HepG2 (cell line): ENCODE measurements at regions not wholly inside any gene's neighbourhood (a gene's known extent, or its start where the extent isn't known, plus 50 kb on each side); places are given as distances from the start of the nearest gene placed in this dataset.

Source experiments
- ATAC-seq: fragments of 200-7000 bp; cut with Tn5 transposase; 3 replicates; pipeline ENCODE4 v1.9.1; 2020; ENCODE audit warnings: mild to moderate bottlenecking, moderate library complexity
- BruUV-seq: library from RNA; stranded (reverse); fragments of 400-500 nt; replicated peaks from 2 replicates; lab custom pipeline; 2021; lab: Mats Ljungman, UMichigan
- CTCF ChIA-PET: fragments of 300-600 bp; formaldehyde crosslinking; extraction: SDS; loops from one replicate; lab custom pipeline; 2021; ENCODE audit warnings: low total read pairs, inconsistent platforms, low intra/inter-chr PET ratio; lab: Yijun Ruan, JAX
- POLR2A ChIA-PET: fragments of 350-600 bp; sonication (Branson Sonifier 250); formaldehyde crosslinking; loops from one replicate; lab custom pipeline; 2020; ENCODE audit warnings: antibody characterized with exemption, inconsistent platforms; lab: Yijun Ruan, JAX
- DNase-seq: peaks from one replicate; pipeline ENCODE4 v3.0.0-alpha.2; 2015; ENCODE audit warnings: low spot score
- FAIRE-seq: peaks from 3 replicates; lab custom pipeline; 2011; peaks lifted over from hg19 to GRCh38; lab: Jason Lieb, UNC
- H2AFZ ChIP-seq: one replicate; pipeline ENCODE4 v1.6.1; 2011; ENCODE audit warnings: low read length, inconsistent platforms
- H3K27ac ChIP-seq: fragments of 300-600 bp; 3 replicates; pipeline ENCODE4 v1.8.0; 2011; ENCODE audit warnings: mixed run types, mild to moderate bottlenecking, mixed read lengths, low read length, inconsistent platforms; ENCODE audit not compliant: insufficient read depth; ENCODE audit errors: extremely low read length
- H3K27me3 ChIP-seq, 2 experiments: fragments of 200-600 bp in 1 of 2; 2 replicates in 1 of 2; 3 replicates in 1 of 2; pipeline versions ENCODE4 v1.6.0 to v1.8.0; 2011; ENCODE audit warnings: low read length in 2 of 2, mild to moderate bottlenecking in 2 of 2, moderate library complexity in 2 of 2, inconsistent platforms in 1 of 2; ENCODE audit not compliant: insufficient read depth in 2 of 2, control insufficient read depth in 1 of 2
- H3K36me3 ChIP-seq, 2 experiments: fragments of 200-600 bp in 1 of 2; replicated peaks in 1 of 2; 2 replicates in 1 of 2; 3 replicates in 1 of 2; pipeline versions ENCODE4 v1.5.1 to v1.8.0; 2011; ENCODE audit warnings: low read length in 2 of 2, inconsistent platforms in 1 of 2; ENCODE audit not compliant: insufficient read depth in 2 of 2, control insufficient read depth in 1 of 2
- H3K4me1 ChIP-seq: 2 replicates; pipeline ENCODE4 v1.5.1; 2012; ENCODE audit warnings: low read length, inconsistent platforms; ENCODE audit not compliant: insufficient read depth
- H3K4me2 ChIP-seq: 2 replicates; pipeline ENCODE4 v1.6.0; 2011; ENCODE audit warnings: low read depth, low read length, inconsistent platforms
- H3K4me3 ChIP-seq, 3 experiments: fragments of 200-600 bp in 1 of 3; sonication (generic), shearing (Covaris generic) in 1 of 3; replicated peaks in 1 of 3; 2 replicates each; pipeline ENCODE4 v1.5.1; 2011 to 2016; ENCODE audit warnings: low read length in 3 of 3, inconsistent platforms in 2 of 3, low read depth in 2 of 3, mild to moderate bottlenecking in 2 of 3, control low read depth in 1 of 3, mixed read lengths in 1 of 3; ENCODE audit not compliant: insufficient read depth in 1 of 3
- H3K79me2 ChIP-seq: one replicate; pipeline ENCODE4 v1.6.1; 2011; ENCODE audit warnings: low read length, inconsistent platforms; ENCODE audit not compliant: insufficient read depth
- H3K9ac ChIP-seq: 2 replicates; pipeline ENCODE4 v1.6.0; 2011; ENCODE audit warnings: mild to moderate bottlenecking, low read depth, low read length, inconsistent platforms; ENCODE audit not compliant: insufficient read depth
- H3K9me3 ChIP-seq: 2 replicates; pipeline ENCODE4 v1.5.1; 2012; ENCODE audit warnings: mild to moderate bottlenecking, low read length
- H4K20me1 ChIP-seq: 2 replicates; pipeline ENCODE4 v1.6.0; 2011; ENCODE audit warnings: inconsistent platforms, mild to moderate bottlenecking, low read length, moderate library complexity; ENCODE audit not compliant: insufficient read depth
- ATM ChIP-seq: fragments of 450-650 bp; IDR thresholded peaks from 2 replicates; pipeline ENCODE4 v1.7.1; 2017; ENCODE audit warnings: mild to moderate bottlenecking, borderline replicate concordance
- DNMT3B ChIP-seq: conservative IDR thresholded peaks from 2 replicates; pipeline ENCODE4 v1.6.1; 2016; ENCODE audit warnings: missing biosample characterization, control low read depth
- FOSL2 ChIP-seq: sonication (generic); formaldehyde crosslinking; IDR thresholded peaks from 2 replicates; pipeline ENCODE4 v1.4.0; 2020; ENCODE audit warnings: missing genetic modification reagents
- GATA4 ChIP-seq: sonication (generic); IDR thresholded peaks from 2 replicates; pipeline ENCODE4 v1.6.1; 2016; ENCODE audit warnings: antibody characterized with exemption, low read depth, borderline replicate concordance
- MAFF ChIP-seq: IDR thresholded peaks from 2 replicates; pipeline ENCODE4 v1.6.1; 2011; ENCODE audit warnings: low read depth, low read length, improper control_type of control experiment
- MBNL3 ChIP-seq: fragments of 250-450 bp; sonication (Bioruptor Pico); conservative IDR thresholded peaks from 2 replicates; pipeline ENCODE4 v1.8.0; 2022; ENCODE audit warnings: mild to moderate bottlenecking, inconsistent platforms
- MED8 ChIP-seq: sonication (generic); formaldehyde crosslinking; IDR thresholded peaks from 2 replicates; pipeline ENCODE4 v1.8.1; 2023; ENCODE audit warnings: mild to moderate bottlenecking, missing genetic modification reagents; ENCODE audit not compliant: insufficient replicate concordance
- MLLT10 ChIP-seq: sonication (generic); formaldehyde crosslinking; IDR thresholded peaks from 2 replicates; pipeline ENCODE4 v1.4.0; 2020; ENCODE audit warnings: missing genetic modification reagents
- NFE2 ChIP-seq: sonication (generic); formaldehyde crosslinking; IDR thresholded peaks from 2 replicates; pipeline ENCODE4 v1.4.0; 2020; ENCODE audit warnings: missing genetic modification reagents
- NFE2L2 ChIP-seq: fragments of 150-350 bp; IDR thresholded peaks from 2 replicates; pipeline ENCODE4 v1.6.1; 2014; ENCODE audit warnings: low read length
- SOX13 ChIP-seq, 3 experiments: fragments of 450-650 bp in 1 of 3; sonication (generic) in 1 of 3; formaldehyde crosslinking in 1 of 3; IDR thresholded peaks in 2 of 3; conservative IDR thresholded peaks in 1 of 3; 2 replicates each; pipeline versions ENCODE4 v1.5.0 to v1.6.1; 2016 to 2020; ENCODE audit warnings: antibody characterized with exemption in 1 of 3, mild to moderate bottlenecking in 1 of 3, missing compliant biosample characterization in 1 of 3, missing genetic modification reagents in 1 of 3, moderate library complexity in 1 of 3
- ZFP36L2 ChIP-seq: sonication (generic); formaldehyde crosslinking; IDR thresholded peaks from 2 replicates; pipeline ENCODE4 v1.4.0; 2020; ENCODE audit warnings: missing genetic modification reagents
- ZNF317 ChIP-seq: sonication (generic); formaldehyde crosslinking; IDR thresholded peaks from 2 replicates; pipeline ENCODE4 v1.5.0; 2020; ENCODE audit warnings: mild to moderate bottlenecking, missing genetic modification reagents
- ZNF331 ChIP-seq: sonication (generic); formaldehyde crosslinking; IDR thresholded peaks from 2 replicates; pipeline ENCODE4 v1.4.0; 2020; ENCODE audit warnings: missing genetic modification reagents
- ZNF782 ChIP-seq: sonication (generic); formaldehyde crosslinking; IDR thresholded peaks from 2 replicates; pipeline ENCODE4 v1.4.0; 2020; ENCODE audit warnings: missing genetic modification reagents, mild to moderate bottlenecking, borderline replicate concordance
- WGBS: methylation state at CpG from one replicate; pipeline ENCODE4 v1.1.6; 2017; ENCODE audit warnings: low lambda C conversion rate; 5-methylcytosine and 5-hydroxymethylcytosine counted together
- in situ Hi-C: cut with HindIII; loops from 2 replicates; pipeline ENCODE4 v1.10.0; 2017; ENCODE audit warnings: low pct_unique_long_range_greater_than_20kb; ENCODE audit not compliant: extremely low pct_ligation_motif_present
- intact Hi-C: fragments of 100-400 bp; cut with micrococcal nuclease; formaldehyde crosslinking; loops from one replicate; pipeline ENCODE4 v1.10.0; 2022; ENCODE audit not compliant: unreplicated experiment
- TF ChIP-seq, protein P1 (sequence below): IDR thresholded peaks from 2 replicates; pipeline ENCODE4 v1.4.0; 2020; ENCODE audit warnings: mild to moderate bottlenecking, missing genetic modification reagents

DNA sequence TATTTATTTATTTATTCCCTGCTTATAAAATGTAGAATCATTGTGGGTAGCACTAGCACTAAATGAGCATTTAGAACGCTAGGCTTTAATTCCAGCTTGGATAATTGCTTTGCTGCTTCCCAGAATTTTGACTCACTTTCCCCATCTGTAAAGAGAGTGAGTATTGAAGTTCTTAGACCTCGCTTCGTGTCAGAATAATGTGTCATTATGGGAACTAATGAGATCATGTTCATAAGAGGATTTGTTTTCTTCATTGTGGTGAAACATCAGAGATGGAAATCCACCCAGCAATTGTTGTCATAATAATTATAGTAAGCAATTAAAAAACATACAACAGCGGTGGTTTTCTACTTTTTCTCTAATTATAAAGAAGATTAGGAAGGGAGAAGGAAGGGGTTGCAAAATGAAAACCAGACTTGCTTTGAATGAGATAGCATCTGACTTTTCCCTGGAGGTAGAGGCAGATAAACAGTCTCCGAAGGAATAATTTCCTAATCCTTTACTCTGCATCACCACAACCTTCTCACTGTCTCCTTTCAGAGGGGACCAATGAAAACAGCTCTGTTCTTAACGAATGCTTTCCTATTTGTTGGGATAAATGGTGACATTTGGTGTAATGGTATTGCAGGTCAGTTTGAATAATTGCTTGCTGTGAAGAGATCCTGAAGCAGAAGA is 86.8 kb upstream of the ARHGAP5 start:
- ATAC-seq = no peak
- no peak for FAIRE-seq
- POLR2A ChIA-PET = no interaction called here

DNA sequence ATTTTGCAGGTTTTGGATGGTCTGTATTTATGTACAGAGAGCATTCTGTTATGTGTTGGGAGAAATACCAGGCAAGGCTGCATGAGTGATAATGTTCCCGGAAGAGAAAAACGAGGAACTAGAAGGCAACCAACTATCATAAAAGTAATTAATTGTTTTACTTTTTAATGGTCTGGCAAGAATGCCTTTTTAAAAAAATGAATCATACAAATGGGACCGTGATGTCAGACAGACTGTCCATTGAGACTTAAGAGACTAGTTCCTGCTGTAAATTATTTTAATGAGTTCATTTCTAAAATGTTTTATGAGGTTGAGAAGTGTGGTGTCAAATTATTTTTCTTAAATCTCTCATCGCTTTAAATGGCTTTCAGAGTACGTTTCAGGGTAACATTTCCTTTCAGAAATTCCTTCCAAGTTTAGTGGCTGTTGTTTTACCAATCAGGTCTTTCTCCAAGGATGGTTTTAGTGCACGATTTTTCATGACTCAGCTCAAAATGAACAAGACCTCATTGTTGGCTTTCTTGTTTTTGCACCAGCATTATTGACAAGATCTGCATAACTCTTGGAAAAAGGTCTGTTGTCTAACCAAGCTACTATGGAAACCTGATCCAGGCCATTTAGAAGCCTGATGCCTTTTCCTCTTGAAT is 86.1 kb upstream of the ARHGAP5 start:
- DNase-seq = peak; percentile 77
- BruUV-seq = no TSS peak
- Histone ChIP-seq H3K36me3 (no peaks in the 10 kb centered on the region), H3K4me2 (no peak overlapping the region), H3K4me1 (peaks cover 30% of the 10 kb centered on the region), H3K9ac (no peak overlapping the region), H3K27me3 (peaks cover 0 to 11% of the 10 kb centered on the region in 2 experiments; a peak in 2 of 5 replicates), H2AFZ (no peak overlapping the region), H3K27ac (no peak overlapping the region), H3K9me3 (no peaks in the 10 kb centered on the region), H4K20me1 (no peaks in the 10 kb centered on the region), H3K4me3 (no peak overlapping the region), H3K79me2 (no peaks in the 10 kb centered on the region)
- ChIA-PET POLR2A (no interaction called here), CTCF (no interaction called here)
- 18% methylated on average over 6 of the region's 6 CpGs for WGBS
- in situ Hi-C loops (no loop called here), intact Hi-C loops (loop anchor here (2.0 kb wide), 1 partner anchor 24 kb away; no protein-coding TSS in a partner anchor)
- ATAC-seq = no peak
- peak; percentile 8 for FAIRE-seq
- peak; percentile 8; the same call in 1 of the 2 replicates for TF ChIP-seq FOSL2 (CRISPR knock-in tag)
- TF ChIP-seq MAFF = peak; percentile 99
- no peak for TF ChIP-seq ATM
- TF ChIP-seq, protein P1, sequence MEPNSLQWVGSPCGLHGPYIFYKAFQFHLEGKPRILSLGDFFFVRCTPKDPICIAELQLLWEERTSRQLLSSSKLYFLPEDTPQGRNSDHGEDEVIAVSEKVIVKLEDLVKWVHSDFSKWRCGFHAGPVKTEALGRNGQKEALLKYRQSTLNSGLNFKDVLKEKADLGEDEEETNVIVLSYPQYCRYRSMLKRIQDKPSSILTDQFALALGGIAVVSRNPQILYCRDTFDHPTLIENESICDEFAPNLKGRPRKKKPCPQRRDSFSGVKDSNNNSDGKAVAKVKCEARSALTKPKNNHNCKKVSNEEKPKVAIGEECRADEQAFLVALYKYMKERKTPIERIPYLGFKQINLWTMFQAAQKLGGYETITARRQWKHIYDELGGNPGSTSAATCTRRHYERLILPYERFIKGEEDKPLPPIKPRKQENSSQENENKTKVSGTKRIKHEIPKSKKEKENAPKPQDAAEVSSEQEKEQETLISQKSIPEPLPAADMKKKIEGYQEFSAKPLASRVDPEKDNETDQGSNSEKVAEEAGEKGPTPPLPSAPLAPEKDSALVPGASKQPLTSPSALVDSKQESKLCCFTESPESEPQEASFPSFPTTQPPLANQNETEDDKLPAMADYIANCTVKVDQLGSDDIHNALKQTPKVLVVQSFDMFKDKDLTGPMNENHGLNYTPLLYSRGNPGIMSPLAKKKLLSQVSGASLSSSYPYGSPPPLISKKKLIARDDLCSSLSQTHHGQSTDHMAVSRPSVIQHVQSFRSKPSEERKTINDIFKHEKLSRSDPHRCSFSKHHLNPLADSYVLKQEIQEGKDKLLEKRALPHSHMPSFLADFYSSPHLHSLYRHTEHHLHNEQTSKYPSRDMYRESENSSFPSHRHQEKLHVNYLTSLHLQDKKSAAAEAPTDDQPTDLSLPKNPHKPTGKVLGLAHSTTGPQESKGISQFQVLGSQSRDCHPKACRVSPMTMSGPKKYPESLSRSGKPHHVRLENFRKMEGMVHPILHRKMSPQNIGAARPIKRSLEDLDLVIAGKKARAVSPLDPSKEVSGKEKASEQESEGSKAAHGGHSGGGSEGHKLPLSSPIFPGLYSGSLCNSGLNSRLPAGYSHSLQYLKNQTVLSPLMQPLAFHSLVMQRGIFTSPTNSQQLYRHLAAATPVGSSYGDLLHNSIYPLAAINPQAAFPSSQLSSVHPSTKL (CRISPR knock-in tag) = peak; percentile 57; the same call in 1 of the 2 replicates
- peak; percentile 38; the same call in 1 of the 2 replicates for TF ChIP-seq NFE2 (CRISPR knock-in tag)
- no peak for TF ChIP-seq ZNF782 (CRISPR knock-in tag)
- peak; percentile 95 for TF ChIP-seq ZNF317 (CRISPR knock-in tag)
- TF ChIP-seq ZNF331 (CRISPR knock-in tag) = peak; percentile 59; the same call in 1 of the 2 replicates
- TF ChIP-seq NFE2L2 = peak; percentile 95
- no peak for TF ChIP-seq SOX13 (IDR thresholded peaks at IDR 0.05)
- TF ChIP-seq SOX13 (CRISPR knock-in tag; conservative IDR thresholded peaks at IDR 0.05 in 1 of 2, IDR thresholded peaks at IDR 0.05 in 1 of 2) = peak in 1 of 2 experiments; percentile 45; a peak in 1 of 4 replicates
- no peak; the same call in 1 of the 2 replicates for TF ChIP-seq DNMT3B
- TF ChIP-seq GATA4 = no peak

More for the DNA sequence above, 86.8 kb upstream of the ARHGAP5 start:
- in situ Hi-C loops = no loop called here
- H3K36me3 ChIP-seq = no peaks in the 10 kb centered on the region
- H3K27ac ChIP-seq = no peak overlapping the region
- H3K4me1 ChIP-seq = peaks cover 30% of the 10 kb centered on the region
- no peak overlapping the region for H3K9ac ChIP-seq
- H3K4me3 ChIP-seq = no peak overlapping the region
- H3K4me2 ChIP-seq = no peak overlapping the region
- peaks cover 0 to 9% of the 10 kb centered on the region in 2 experiments; a peak in 2 of 5 replicates for H3K27me3 ChIP-seq
- intact Hi-C loops = loop anchor here (2.0 kb wide), 1 partner anchor 24 kb away; no protein-coding TSS in a partner anchor
- CTCF ChIA-PET = no interaction called here
- no peak for TF ChIP-seq MED8
- TF ChIP-seq ZFP36L2 (CRISPR knock-in tag) = no peak
- no peak for TF ChIP-seq MLLT10
- TF ChIP-seq MBNL3 (CRISPR knock-in tag) = no peak
- no TSS peak for BruUV-seq
- H3K79me2 ChIP-seq = no peaks in the 10 kb centered on the region
- H3K9me3 ChIP-seq = no peaks in the 10 kb centered on the region
- DNase-seq = no peak
- 19% methylated on average over 6 of the region's 6 CpGs for WGBS
- peak overlapping the region; percentile 12 for H2AFZ ChIP-seq
- H4K20me1 ChIP-seq = no peaks in the 10 kb centered on the region
